Fibroblast of skin of right biceps (primary cell): ENCODE measurements at regions not wholly inside any gene's neighbourhood (a gene's known extent, or its start where the extent isn't known, plus 50 kb on each side); places are given as distances from the start of the nearest gene placed in this dataset.

Experiments used
- DNase-seq: peaks from one replicate; pipeline ENCODE4 v3.0.0-alpha.2; 2013

- DNase-seq, result no peak
Observed at GRCh38 chr1:56340977-56341376, 238.4 kb downstream of the PLPP3 start.

- no peak for DNase-seq
Observed at GRCh38 chr1:56339786-56340465, 239.4 kb downstream of the PLPP3 start.

- no peak for DNase-seq
Observed at GRCh38 chr1:56339093-56339492, 240.3 kb downstream of the PLPP3 start.

- no peak for DNase-seq
Observed at GRCh38 chr1:56336982-56337381, 242.4 kb downstream of the PLPP3 start.

GRCh38 chr1:56335394-56335793 lies 244.0 kb downstream of the PLPP3 start:
- no peak for DNase-seq

- DNase-seq, result no peak
Observed at GRCh38 chr1:56334047-56334446, 245.3 kb downstream of the PLPP3 start.

GRCh38 chr1:56333461-56333860 lies 245.9 kb downstream of the PLPP3 start:
- DNase-seq, result no peak

- DNase-seq, result peak; percentile 74
Observed at GRCh38 chr1:56331892-56332567, 247.3 kb downstream of the PLPP3 start.

GRCh38 chr1:56331207-56331891 lies 248.0 kb downstream of the PLPP3 start:
- DNase-seq, result no peak

GRCh38 chr1:56330391-56331026 lies 248.9 kb downstream of the PLPP3 start:
- DNase-seq, result peak; percentile 78

GRCh38 chr1:56329970-56330369 lies 249.4 kb downstream of the PLPP3 start:
- no peak for DNase-seq

- DNase-seq, result no peak
Observed at GRCh38 chr1:56327195-56327594, 252.2 kb downstream of the PLPP3 start.

GRCh38 chr1:56326056-56326455 lies 253.3 kb downstream of the PLPP3 start:
- peak; percentile 56 for DNase-seq

GRCh38 chr1:56324504-56324903 lies 254.9 kb downstream of the PLPP3 start:
- DNase-seq, result no peak

- no peak for DNase-seq
Observed at GRCh38 chr1:56322211-56322610, 257.2 kb downstream of the PLPP3 start.

GRCh38 chr1:56321150-56321490 lies 258.2 kb downstream of the PLPP3 start:
- DNase-seq, result no peak

GRCh38 chr1:56320464-56321149 lies 258.8 kb downstream of the PLPP3 start:
- DNase-seq, result no peak

GRCh38 chr1:56317722-56318121 lies 261.6 kb downstream of the PLPP3 start:
- DNase-seq, result no peak

GRCh38 chr1:56315293-56315942 lies 263.9 kb downstream of the PLPP3 start:
- DNase-seq, result no peak

- DNase-seq, result no peak
Observed at GRCh38 chr1:56313560-56313959, 265.8 kb downstream of the PLPP3 start.

GRCh38 chr1:56311766-56312165 lies 267.6 kb downstream of the PLPP3 start:
- no peak for DNase-seq

GRCh38 chr1:56310945-56311344 lies 268.4 kb downstream of the PLPP3 start:
- no peak for DNase-seq

- DNase-seq, result no peak
Observed at GRCh38 chr1:56309065-56309464, 270.3 kb downstream of the PLPP3 start.
